HG02885 (cell line): ENCODE measurements at regions not wholly inside any gene's neighbourhood (a gene's known extent, or its start where the extent isn't known, plus 50 kb on each side); places are given as distances from the start of the nearest gene placed in this dataset.
A peak's percentile ranks its signal among the peaks of the same experiment; 100 is the strongest.
"Not testable (repeated sequence)": the region's sequence is repeated elsewhere in the genome, so short reads cannot be mapped to it uniquely, and the experiment has no call there.

ENCODE experiments used
- ATAC-seq: cut with Tn5 transposase; IDR thresholded peaks from one replicate; pipeline ENCODE4 v1.9.1; 2021; ENCODE audit warnings: mild to moderate bottlenecking; ENCODE audit not compliant: unreplicated experiment, poor library complexity

DNA sequence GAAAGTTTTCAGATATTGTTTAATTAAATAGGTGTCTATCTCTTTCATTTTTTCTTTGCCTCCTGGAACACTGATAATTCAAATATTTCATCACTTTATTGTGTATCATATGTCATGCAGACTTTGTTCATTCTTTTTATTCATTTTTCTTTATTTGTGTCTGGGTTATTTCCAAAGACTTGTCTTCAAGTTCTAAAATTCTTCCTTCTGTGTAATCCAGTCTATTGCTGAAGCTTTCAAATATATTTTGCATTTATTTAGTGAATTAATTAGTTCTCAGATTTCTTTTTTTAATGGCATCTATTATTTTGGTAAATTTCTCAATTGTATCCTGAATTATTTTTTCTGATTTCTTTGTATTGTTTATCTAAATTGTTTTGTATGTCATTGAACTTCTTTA, 70.1 kb downstream of the ZNF330 start:
- ATAC-seq = no peak

GRCh38 chr4:141294306-141294705, 73.6 kb downstream of the ZNF330 start:
- ATAC-seq = no peak

GRCh38 chr4:141301216-141301615, 80.5 kb downstream of the ZNF330 start:
- no peak for ATAC-seq

DNA sequence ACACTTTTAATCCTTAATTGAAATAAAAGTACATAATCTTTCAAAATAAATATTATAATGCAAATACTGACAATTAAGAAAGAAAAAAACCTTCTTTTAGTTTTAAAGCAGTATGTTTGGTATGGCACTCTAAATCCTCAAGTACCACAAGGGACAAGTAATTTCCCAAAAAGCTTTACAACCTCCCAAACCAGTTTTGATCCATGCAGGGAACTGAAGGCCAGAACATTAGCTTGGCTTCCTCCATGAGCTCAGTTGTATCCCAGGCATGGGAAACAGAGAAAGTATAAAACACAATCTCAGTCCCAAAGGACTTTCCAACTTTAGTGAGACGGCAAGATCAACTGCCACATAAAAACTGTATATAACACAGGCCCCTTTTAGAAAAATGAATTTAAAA, 82.2 kb downstream of the ZNF330 start:
- ATAC-seq = no peak

GRCh38 chr4:141304346-141304745, 83.7 kb downstream of the ZNF330 start:
- no peak for ATAC-seq

DNA sequence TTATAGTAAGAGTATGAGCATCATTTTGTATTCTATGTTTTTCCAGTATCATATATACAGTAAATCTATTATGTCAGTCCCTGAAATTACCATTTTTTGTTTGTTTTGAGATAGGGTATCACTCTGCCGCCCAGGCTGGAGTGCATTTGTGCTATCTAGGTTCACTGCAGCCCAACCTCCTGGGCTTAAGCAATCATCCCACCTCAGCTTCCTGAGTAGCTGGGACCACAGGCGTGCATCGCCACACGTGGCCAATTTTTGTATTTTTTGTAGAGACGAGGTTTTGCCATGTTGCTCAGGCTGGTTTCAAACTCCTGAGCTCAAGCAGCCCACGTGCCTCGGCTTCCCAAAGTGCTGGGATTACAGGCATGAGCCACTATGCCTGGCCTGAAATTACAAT, 85.6 kb downstream of the ZNF330 start:
- ATAC-seq = no peak

DNA sequence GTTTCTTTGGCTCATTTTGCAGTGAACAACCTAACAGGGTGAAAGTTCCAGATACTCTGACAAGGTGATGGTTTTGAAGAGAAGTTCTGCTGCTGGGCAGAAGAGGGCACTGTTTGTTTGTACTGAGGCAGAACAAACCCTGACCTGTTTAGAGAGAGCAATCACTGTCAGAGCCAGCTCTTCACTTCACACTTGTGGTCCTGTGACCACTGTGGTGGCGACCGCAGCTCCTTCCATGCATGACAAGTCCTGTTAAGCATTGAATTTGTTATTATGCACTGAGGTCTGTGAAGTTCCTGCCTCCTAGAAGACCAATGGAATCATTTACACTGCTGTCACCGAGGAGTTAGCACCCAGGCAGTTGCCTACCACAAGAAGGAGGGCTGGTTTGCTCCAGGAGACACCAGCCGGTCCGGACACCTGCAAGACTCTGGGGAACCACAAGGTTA, 86.6 kb downstream of the ZNF330 start:
- ATAC-seq = peak; percentile 96

DNA sequence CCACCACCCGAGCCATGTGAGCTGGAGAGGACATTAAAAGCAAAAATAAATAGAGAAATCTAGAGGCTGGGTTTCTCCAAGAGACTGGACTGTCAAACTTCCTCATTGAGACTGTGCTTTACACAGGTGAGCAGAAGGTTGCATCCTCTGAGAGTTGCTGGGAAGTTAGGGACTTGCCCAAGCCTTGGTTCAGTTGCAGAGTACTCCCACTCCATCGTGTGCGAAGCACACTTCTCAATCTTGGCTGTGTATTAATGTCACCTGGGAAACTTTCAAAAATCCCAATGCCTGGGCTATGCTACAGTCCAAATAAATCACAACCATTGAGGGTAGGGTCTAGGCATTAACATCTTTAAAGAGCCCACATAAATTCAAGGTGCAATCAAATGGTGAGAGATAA, 89.2 kb downstream of the ZNF330 start:
- ATAC-seq = peak; percentile 48

GRCh38 chr4:141311246-141312204, 90.8 kb downstream of the ZNF330 start:
- no peak for ATAC-seq

GRCh38 chr4:141314627-141315026, 93.9 kb downstream of the ZNF330 start:
- no peak for ATAC-seq

DNA sequence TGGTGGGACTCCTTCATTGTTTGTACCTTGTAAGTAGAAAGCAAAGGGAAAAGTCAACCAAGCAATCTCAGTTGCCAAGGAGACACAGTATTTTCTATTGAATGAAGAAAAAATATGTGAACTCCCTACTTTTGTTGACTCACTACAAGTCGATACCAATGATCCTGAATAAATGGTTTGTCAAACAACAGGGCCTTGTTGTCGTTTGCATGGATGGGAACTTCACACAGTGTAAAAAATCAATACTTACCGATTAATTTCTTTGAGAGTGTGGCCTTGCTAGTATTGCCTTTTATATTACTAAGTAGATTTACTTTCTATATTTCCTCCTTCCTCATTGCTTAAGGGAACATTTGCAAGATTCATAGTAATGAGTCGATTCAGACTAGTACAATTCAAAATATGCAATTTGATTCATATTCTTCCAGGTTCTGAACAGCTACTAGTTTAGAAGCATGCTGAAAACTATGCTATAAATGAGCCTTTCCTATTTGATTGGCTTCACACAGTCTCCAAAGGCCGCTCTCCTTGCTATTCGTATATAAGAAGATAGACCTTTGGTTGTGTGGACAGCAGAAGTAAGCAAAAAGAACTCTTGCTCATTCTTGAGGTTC, 108.0 kb downstream of the ZNF330 start:
- ATAC-seq = no peak

DNA sequence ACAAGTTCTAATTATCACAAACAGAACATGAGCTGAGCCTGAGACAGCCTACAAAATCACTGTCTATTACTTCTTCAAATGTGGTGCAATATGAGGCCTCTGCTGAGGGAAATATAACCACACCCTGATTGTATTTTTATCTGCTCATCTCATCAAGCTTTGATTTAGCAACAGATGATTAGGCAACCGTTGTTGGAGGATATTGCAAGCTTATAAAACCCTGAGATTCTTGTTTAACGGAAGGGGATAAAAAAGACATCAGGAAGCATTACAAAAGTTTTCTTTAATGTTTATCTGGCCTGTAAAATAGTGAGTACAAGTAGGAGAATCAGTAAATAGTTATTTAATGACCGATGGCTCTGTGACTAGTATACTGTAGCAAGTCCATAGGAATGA, 108.5 kb downstream of the ZNF330 start:
- no peak for ATAC-seq

GRCh38 chr4:141330616-141331015, 109.9 kb downstream of the ZNF330 start:
- no peak for ATAC-seq

- no peak for ATAC-seq
Measured at GRCh38 chr4:141331534-141332358, 111.1 kb downstream of the ZNF330 start.

- not testable (repeated sequence) for ATAC-seq
Measured at GRCh38 chr4:141332359-141333181, 111.9 kb downstream of the ZNF330 start.

GRCh38 chr4:141333456-141334230, 112.9 kb downstream of the ZNF330 start:
- ATAC-seq = peak; percentile 38

DNA sequence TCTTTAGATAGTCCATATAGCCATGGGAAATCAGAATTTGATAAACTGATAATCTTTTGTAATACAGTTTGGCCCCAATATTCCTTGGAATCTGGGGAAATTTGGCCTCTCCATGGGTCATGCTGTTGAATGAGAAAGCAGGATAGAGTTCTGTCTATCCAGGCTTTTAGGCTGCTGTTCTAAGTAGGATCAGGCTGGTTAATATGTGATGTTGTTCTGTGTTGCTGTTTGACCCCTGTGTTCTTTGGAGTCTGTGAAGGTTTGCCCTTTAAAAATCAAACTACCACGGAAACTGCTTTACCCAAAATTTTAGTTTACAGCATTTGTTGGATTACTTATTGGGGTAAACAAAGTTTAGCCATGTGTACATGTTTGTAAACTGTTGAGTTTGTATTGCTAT, 114.5 kb downstream of the ZNF330 start:
- ATAC-seq = no peak

DNA sequence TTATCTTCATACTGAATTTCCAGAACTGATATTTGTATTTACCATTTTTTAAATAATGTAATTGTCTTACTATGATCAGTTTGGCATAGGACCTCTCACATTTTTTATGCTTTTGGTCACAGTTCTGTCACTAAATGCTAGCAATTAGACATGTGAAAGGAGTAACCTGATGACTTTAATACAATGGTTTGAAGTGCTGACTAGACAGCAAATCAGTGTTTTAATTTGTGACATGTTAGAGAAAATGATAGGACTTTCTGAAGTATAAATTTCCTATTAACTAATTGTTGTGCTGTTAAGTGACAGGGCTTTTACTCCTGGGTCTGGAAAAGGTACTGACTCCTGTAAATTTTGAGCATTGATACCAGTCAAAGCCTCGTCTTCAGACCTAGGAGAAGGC, 117.5 kb downstream of the ZNF330 start:
- ATAC-seq = no peak

GRCh38 chr4:141339391-141339790, 118.7 kb downstream of the ZNF330 start:
- no peak for ATAC-seq
